ENCODE measurements at regions not wholly inside any gene's neighbourhood (a gene's known extent, or its start where the extent isn't known, plus 50 kb on each side); places are given as distances from the start of the nearest gene placed in this dataset.
"Not testable (repeated sequence)": the region's sequence is repeated elsewhere in the genome, so short reads cannot be mapped to it uniquely, and the experiment has no call there.

GRCh38 chr18:5830902-5831301 lies 64.4 kb downstream of the TMEM200C start:
- not testable (repeated sequence) for DNase-seq (ENCODE audit: low read depth); H3K4me3 ChIP-seq (ENCODE audit: control insufficient read depth, low read depth, low read length)

GRCh38 chr18:5828913-5829312 lies 66.4 kb downstream of the TMEM200C start:
- no peak for TF ChIP-seq CTCF (IDR thresholded peaks at IDR 0.05; ENCODE audit: control insufficient read depth, insufficient read depth, low read depth, low read length, missing control alignments)
- no peak overlapping the region for H3K4me3 ChIP-seq (ENCODE audit: control insufficient read depth, low read depth, low read length)
- no peak for DNase-seq (ENCODE audit: low read depth)

GRCh38 chr18:5825663-5826062 lies 69.7 kb downstream of the TMEM200C start:
- H3K4me3 ChIP-seq (ENCODE audit: control insufficient read depth, low read depth, low read length), result no peak overlapping the region
- DNase-seq (ENCODE audit: low read depth), result no peak
- no peak for TF ChIP-seq CTCF (IDR thresholded peaks at IDR 0.05; ENCODE audit: control insufficient read depth, insufficient read depth, low read depth, low read length, missing control alignments)

- no peak overlapping the region for H3K4me3 ChIP-seq (ENCODE audit: control insufficient read depth, low read depth, low read length)
- no peak for DNase-seq (ENCODE audit: low read depth)
- TF ChIP-seq CTCF (IDR thresholded peaks at IDR 0.05; ENCODE audit: control insufficient read depth, insufficient read depth, low read depth, low read length, missing control alignments), result no peak
Measured at GRCh38 chr18:5824370-5824984, 70.8 kb downstream of the TMEM200C start.

GRCh38 chr18:5817816-5818215 lies 77.5 kb downstream of the TMEM200C start:
- DNase-seq (ENCODE audit: low read depth), result no peak
- TF ChIP-seq CTCF (IDR thresholded peaks at IDR 0.05; ENCODE audit: control insufficient read depth, insufficient read depth, low read depth, low read length, missing control alignments), result no peak
- no peak overlapping the region for H3K4me3 ChIP-seq (ENCODE audit: control insufficient read depth, low read depth, low read length)

- DNase-seq (ENCODE audit: low read depth), result no peak
- H3K4me3 ChIP-seq (ENCODE audit: control insufficient read depth, low read depth, low read length), result no peak overlapping the region
- TF ChIP-seq CTCF (IDR thresholded peaks at IDR 0.05; ENCODE audit: control insufficient read depth, insufficient read depth, low read depth, low read length, missing control alignments), result no peak
Measured at GRCh38 chr18:5806860-5807259, 88.5 kb downstream of the TMEM200C start.

- DNase-seq (ENCODE audit: low read depth), result no peak
- TF ChIP-seq CTCF (IDR thresholded peaks at IDR 0.05; ENCODE audit: control insufficient read depth, insufficient read depth, low read depth, low read length, missing control alignments), result no peak
- no peak overlapping the region for H3K4me3 ChIP-seq (ENCODE audit: control insufficient read depth, low read depth, low read length)
Measured at GRCh38 chr18:5787936-5788335, 107.4 kb downstream of the TMEM200C start.
